Tibial nerve (tissue), 4 donors: ENCODE measurements at regions not wholly inside any gene's neighbourhood (a gene's known extent, or its start where the extent isn't known, plus 50 kb on each side); places are given as distances from the start of the nearest gene placed in this dataset.

Experiments used
- EP300 ChIP-seq, 2 donors: sonication (generic); formaldehyde crosslinking; IDR thresholded peaks; one replicate each; pipeline ENCODE4 v1.6.1; 2017; ENCODE audit warnings: antibody characterized with exemption in 2 of 2, mild to moderate bottlenecking in 1 of 2
- POLR2A ChIP-seq, 2 donors: fragments of 450-650 bp; IDR thresholded peaks; one replicate each; pipeline ENCODE4 v1.6.1; 2017; ENCODE audit warnings: antibody characterized with exemption in 2 of 2, mild to moderate bottlenecking in 2 of 2, moderate library complexity in 2 of 2
- TF ChIP-seq, protein P1 (sequence below), 5 experiments: fragments of 200-600 bp in 3 of 5; fragments of 450-650 bp in 2 of 5; sonication (generic) in 3 of 5; IDR thresholded peaks; one replicate each; pipeline ENCODE4 v1.5.1; 2016 to 2019; ENCODE audit warnings: antibody characterized with exemption in 5 of 5, mild to moderate bottlenecking in 3 of 5, moderate library complexity in 2 of 5

DNA sequence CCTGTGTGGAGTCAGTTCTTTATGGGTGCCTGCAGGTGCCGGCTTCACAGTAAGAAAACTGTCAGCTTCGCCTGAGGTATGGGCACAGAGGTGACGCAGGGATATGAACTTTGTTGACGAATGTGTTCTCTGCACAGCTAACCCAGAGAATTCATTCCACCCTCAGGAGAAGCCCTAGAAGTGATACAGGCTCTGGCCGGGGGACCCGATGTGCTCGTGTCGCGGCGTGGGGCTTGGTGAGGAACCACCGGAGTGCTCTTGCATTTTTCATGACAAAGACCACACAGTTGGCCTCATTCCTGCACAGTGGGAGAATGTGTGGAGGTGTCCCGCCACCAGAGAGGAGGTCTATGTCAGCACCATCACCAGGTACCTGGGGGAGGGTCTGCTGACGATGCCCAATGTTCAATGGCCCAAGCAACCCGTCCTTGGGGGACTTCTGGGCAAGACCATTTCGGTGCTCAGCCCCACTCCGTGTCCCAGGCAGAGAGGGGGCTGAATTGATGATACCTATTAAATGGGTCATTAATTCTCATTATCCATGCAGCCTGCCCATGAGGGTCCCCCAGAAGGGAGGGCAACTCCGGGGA lies 147.5 kb upstream of the RTL1 start:
- TF ChIP-seq, protein P1, sequence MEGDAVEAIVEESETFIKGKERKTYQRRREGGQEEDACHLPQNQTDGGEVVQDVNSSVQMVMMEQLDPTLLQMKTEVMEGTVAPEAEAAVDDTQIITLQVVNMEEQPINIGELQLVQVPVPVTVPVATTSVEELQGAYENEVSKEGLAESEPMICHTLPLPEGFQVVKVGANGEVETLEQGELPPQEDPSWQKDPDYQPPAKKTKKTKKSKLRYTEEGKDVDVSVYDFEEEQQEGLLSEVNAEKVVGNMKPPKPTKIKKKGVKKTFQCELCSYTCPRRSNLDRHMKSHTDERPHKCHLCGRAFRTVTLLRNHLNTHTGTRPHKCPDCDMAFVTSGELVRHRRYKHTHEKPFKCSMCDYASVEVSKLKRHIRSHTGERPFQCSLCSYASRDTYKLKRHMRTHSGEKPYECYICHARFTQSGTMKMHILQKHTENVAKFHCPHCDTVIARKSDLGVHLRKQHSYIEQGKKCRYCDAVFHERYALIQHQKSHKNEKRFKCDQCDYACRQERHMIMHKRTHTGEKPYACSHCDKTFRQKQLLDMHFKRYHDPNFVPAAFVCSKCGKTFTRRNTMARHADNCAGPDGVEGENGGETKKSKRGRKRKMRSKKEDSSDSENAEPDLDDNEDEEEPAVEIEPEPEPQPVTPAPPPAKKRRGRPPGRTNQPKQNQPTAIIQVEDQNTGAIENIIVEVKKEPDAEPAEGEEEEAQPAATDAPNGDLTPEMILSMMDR (IDR thresholded peaks at IDR 0.05), result no peak
- TF ChIP-seq POLR2A (IDR thresholded peaks at IDR 0.05) (no peak), EP300 (IDR thresholded peaks at IDR 0.05) (no peak)
